Neural cell (in vitro differentiated cells): ENCODE measurements at regions not wholly inside any gene's neighbourhood (a gene's known extent, or its start where the extent isn't known, plus 50 kb on each side); places are given as distances from the start of the nearest gene placed in this dataset.

ENCODE experiments used
- CTCF ChIP-seq: fragments of 450-650 bp; IDR thresholded peaks from 2 replicates; pipeline ENCODE4 v1.5.1; 2014; ENCODE audit warnings: antibody characterized with exemption, mild to moderate bottlenecking, moderate library complexity; ENCODE audit not compliant: poor library complexity, severe bottlenecking
- EP300 ChIP-seq: fragments of 450-650 bp; conservative IDR thresholded peaks from 2 replicates; pipeline ENCODE4 v1.6.1; 2014; ENCODE audit warnings: antibody characterized with exemption, mild to moderate bottlenecking, moderate library complexity; ENCODE audit not compliant: poor library complexity, severe bottlenecking
- POLR2AphosphoS5 ChIP-seq: IDR thresholded peaks from 2 replicates; pipeline ENCODE4 v1.6.1; 2012
- RAD21 ChIP-seq: fragments of 450-650 bp; conservative IDR thresholded peaks from 2 replicates; pipeline ENCODE4 v1.6.1; 2014; ENCODE audit warnings: antibody characterized with exemption, mild to moderate bottlenecking, moderate library complexity

DNA sequence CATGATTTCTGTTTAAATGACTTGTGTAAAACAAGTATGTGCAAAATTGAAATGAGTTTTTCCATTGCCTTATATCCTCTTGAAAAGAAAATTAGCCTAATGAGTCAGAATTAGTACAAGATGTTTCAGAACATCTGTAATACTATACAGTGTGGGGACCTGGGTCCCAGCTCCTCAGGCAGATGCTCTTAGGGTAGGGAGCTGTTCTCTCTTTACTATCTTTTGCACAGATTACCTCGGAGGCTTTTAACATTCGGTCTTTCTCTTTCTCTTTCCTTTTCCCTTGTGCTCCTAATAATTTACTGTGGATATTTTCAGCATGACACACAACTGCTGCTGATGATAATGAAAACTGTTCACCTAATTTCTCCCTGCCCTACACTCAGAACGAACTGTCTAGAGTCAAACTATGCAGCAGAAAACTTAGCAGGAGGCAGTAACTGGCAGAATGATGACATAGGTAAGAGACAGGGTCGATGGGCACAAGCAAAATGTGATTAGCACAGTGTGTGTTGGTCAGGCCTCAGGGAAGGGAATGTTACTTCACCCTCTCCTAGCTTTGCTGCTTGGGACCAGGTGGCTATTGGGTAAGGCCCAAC, 455.3 kb downstream of the PDHA2 start:
- no peak for TF ChIP-seq CTCF
- no peak for TF ChIP-seq POLR2AphosphoS5
- no peak for TF ChIP-seq EP300
- TF ChIP-seq RAD21: no peak
